ENCODE measurements at regions not wholly inside any gene's neighbourhood (a gene's known extent, or its start where the extent isn't known, plus 50 kb on each side); places are given as distances from the start of the nearest gene placed in this dataset.
"Not testable (repeated sequence)": the region's sequence is repeated elsewhere in the genome, so short reads cannot be mapped to it uniquely, and the experiment has no call there.

DNA sequence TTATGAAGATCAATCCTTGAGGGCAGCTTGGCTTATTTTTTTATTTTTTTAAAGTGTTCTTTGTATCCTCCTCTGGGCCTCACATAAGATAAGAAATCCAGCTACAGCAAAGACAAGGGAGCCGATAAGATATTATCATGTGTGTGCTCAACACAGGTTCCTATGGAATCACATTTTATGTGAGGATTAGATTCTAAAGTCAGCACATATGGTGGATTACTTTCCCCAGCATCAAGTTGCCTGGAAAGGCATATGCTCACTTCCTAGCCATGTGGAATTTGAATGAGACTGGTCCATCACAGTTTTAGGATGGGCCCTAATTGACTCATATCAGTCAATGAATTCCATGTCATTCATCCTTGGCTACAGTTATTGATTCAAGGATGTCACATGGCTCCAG lies 456.9 kb upstream of the LRRC7 start:
- in situ Hi-C loops (cut with HindIII; ENCODE audit: low sequenced_read_pairs) = no loop called here
- TF ChIP-seq, protein P1, sequence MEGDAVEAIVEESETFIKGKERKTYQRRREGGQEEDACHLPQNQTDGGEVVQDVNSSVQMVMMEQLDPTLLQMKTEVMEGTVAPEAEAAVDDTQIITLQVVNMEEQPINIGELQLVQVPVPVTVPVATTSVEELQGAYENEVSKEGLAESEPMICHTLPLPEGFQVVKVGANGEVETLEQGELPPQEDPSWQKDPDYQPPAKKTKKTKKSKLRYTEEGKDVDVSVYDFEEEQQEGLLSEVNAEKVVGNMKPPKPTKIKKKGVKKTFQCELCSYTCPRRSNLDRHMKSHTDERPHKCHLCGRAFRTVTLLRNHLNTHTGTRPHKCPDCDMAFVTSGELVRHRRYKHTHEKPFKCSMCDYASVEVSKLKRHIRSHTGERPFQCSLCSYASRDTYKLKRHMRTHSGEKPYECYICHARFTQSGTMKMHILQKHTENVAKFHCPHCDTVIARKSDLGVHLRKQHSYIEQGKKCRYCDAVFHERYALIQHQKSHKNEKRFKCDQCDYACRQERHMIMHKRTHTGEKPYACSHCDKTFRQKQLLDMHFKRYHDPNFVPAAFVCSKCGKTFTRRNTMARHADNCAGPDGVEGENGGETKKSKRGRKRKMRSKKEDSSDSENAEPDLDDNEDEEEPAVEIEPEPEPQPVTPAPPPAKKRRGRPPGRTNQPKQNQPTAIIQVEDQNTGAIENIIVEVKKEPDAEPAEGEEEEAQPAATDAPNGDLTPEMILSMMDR (IDR thresholded peaks at IDR 0.05; ENCODE audit: low read depth, low read length) = no peak
- no peak overlapping the region for H3K4me3 ChIP-seq (ENCODE audit: low read depth, low read length)
- DNase-seq (ENCODE audit: low read depth, low spot score) = no peak

DNA sequence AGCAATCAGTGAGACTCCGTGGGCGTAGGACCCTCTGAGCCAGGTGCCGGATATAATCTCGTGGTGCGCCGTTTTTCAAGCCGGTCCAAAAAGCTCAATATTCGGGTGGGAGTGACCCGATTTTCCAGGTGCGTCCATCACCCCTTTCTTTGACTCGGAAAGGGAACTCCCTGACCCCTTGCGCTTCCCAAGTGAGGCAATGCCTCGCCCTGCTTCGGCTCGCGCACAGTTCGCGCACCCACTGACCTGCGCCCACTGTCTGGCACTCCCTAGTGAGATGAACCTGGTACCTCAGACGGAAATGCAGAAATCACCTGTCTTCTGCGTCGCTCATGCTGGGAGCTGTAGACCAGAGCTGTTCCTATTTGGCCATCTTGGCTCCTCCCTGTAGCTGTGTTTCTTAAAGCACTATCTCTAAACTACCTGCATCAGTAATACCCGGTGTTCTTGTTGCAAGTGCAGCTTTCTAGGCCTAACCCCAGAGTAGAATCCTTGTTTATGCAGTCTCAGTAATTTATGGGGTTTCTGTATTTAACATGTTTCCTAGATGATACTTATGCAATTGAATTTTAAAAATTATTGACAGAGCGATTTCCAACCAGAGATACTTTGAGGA lies 447.5 kb upstream of the LRRC7 start:
- in situ Hi-C loops (cut with HindIII; ENCODE audit: low sequenced_read_pairs); H3K4me3 ChIP-seq (ENCODE audit: low read depth, low read length); DNase-seq (ENCODE audit: low read depth, low spot score): not testable (repeated sequence)

DNA sequence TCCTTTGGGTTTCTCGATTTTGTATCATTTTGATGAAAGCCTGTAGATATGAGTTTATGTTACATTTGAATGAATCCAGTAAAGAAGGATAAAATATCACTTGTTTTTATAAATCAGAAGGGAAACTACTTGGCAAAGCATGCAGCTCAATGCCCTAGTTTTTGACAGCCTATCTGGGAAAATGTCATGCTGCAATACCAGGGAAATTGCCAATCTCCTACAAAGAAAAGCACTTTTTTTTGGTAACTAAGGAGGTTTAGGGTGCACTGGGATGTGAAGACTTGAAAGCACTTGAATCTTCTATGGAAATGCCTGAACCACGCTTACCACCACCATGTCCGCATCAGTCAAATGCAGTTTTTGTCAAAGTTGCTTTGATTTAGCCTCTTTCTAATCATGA lies 446.9 kb upstream of the LRRC7 start:
- no peak overlapping the region for H3K4me3 ChIP-seq (ENCODE audit: low read depth, low read length)
- TF ChIP-seq, protein P1 (IDR thresholded peaks at IDR 0.05; ENCODE audit: low read depth, low read length) = no peak
- DNase-seq (ENCODE audit: low read depth, low spot score) = no peak
- in situ Hi-C loops (cut with HindIII; ENCODE audit: low sequenced_read_pairs) = no loop called here

DNA sequence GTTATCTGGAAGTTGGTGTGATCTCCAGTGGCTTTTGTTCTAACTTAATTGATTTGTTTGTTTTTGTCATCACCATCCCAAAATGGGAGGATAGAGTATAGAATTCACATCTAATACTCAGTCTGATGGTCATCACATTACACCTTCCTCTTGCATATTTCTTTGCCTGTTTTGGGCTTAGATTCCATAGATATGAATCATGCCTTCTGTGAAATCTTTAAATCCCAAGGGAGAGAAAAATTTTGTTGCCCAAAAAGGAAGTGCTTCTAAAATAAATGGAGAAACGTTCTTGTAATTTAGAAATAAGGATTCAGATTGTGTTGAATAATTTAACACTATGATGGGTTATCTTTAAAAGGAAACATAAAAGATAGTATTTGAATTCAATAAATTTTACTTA lies 446.0 kb upstream of the LRRC7 start:
- H3K4me3 ChIP-seq (ENCODE audit: low read depth, low read length) = no peak overlapping the region
- DNase-seq (ENCODE audit: low read depth, low spot score) = peak; percentile 25
- in situ Hi-C loops (cut with HindIII; ENCODE audit: low sequenced_read_pairs) = no loop called here
- TF ChIP-seq, protein P1 (IDR thresholded peaks at IDR 0.05; ENCODE audit: low read depth, low read length) = no peak

DNA sequence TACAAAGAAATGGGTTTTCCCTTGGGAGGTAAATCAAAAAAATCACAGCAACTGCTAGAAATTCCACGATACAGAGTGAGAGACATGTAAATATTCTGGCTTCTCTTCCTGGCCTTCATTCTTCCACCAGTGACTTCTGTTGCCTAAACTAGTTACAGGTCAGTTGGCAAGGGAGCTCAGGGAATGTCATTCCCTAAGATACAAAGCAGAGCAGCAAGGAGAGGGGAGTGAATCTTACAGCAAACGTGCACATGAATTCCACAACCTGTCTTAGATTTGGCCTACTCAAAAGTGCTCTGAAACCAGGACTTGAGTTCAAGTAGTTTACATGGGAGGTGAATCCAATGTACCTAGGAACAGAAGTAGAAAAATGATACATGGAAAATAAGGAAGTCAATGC lies 445.3 kb upstream of the LRRC7 start:
- in situ Hi-C loops (cut with HindIII; ENCODE audit: low sequenced_read_pairs) = no loop called here
- no peak for DNase-seq (ENCODE audit: low read depth, low spot score)
- TF ChIP-seq, protein P1 (IDR thresholded peaks at IDR 0.05; ENCODE audit: low read depth, low read length) = no peak
- no peak overlapping the region for H3K4me3 ChIP-seq (ENCODE audit: low read depth, low read length)

DNA sequence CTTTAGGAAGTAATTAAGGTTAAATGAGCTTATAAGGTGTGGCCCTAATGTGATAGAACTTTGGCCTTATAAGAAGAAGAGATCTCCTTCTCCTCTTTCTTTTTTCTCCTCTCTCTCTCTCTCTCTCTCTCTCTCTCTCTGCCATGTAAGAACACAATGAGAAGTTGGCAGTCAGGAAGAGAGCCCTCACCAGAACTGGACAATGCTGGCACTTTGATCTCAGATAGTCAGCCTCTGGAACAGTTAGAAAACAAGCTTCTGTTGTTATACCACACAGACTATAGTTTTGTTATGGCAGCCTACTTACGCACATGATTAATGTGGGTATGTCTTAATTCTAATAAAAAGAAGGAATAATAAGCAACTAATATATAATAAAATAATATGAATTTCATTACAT lies 444.2 kb upstream of the LRRC7 start:
- TF ChIP-seq, protein P1 (IDR thresholded peaks at IDR 0.05; ENCODE audit: low read depth, low read length) = no peak
- in situ Hi-C loops (cut with HindIII; ENCODE audit: low sequenced_read_pairs) = no loop called here
- DNase-seq (ENCODE audit: low read depth, low spot score) = no peak

DNA sequence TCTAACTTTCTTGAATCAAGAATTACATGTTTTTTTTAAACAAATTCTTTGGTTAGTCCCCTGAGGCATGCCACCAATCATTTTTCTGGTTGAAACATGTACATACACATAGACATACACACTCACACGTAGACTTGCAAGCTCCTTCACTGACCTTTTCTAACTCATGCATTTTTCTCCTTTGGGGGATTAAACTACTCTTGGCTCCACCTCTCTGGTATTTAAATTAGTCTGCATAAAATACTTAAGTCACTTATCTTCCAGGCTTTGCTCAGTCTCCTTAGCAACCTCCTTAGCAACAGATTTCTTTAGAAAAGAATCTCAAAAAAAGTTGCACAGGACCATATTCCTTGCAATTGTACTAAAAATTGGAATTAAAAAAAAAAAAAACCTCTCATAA lies 440.9 kb upstream of the LRRC7 start:
- TF ChIP-seq, protein P1 (IDR thresholded peaks at IDR 0.05; ENCODE audit: low read depth, low read length) = no peak
- in situ Hi-C loops (cut with HindIII; ENCODE audit: low sequenced_read_pairs) = no loop called here
- H3K4me3 ChIP-seq (ENCODE audit: low read depth, low read length) = no peak overlapping the region
- no peak for DNase-seq (ENCODE audit: low read depth, low spot score)

More for the DNA sequence above, 444.2 kb upstream of the LRRC7 start:
- H3K4me3 ChIP-seq (ENCODE audit: low read depth, low read length) = no peak overlapping the region

All from astrocyte of the spinal cord (primary cell).